ENCODE measurements at regions not wholly inside any gene's neighbourhood (a gene's known extent, or its start where the extent isn't known, plus 50 kb on each side); places are given as distances from the start of the nearest gene placed in this dataset.

DNA sequence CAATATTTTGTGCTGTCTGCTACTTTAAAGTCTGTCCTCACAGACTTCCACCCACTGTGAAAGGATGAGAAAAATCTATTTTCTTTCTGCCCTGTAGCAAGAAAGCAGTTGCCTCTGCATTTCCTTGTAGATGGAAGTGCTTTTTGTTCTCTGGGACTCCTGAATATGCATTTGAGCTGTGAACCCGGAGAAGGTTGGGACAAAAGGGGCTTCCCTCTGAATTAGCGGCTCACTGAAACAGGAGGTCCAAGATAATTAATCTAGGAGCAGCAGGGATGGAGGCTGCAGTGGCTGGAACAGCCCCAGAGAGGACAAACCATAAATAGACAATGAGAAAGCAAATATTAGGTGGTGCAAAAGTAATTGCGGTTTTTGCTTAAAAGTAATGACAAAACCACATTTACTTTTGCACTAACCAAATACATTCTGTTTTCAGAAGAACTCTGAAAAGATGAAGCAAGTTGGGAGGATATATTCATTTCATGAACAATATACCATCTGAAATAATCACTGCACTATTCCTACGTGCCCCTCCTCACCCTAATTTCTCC, 143.4 kb upstream of the KBTBD8 start:
- no peak overlapping the region for H3K4me3 ChIP-seq (ENCODE audit: insufficient read depth, low read length)
- no peaks in the 10 kb centered on the region for H3K36me3 ChIP-seq (ENCODE audit: insufficient read depth, low read length)
- no peaks in the 10 kb centered on the region for H3K27me3 ChIP-seq (ENCODE audit: insufficient read depth, low read length)
- no peaks in the 10 kb centered on the region for H3K79me2 ChIP-seq (ENCODE audit: insufficient read depth, low read length)
- TF ChIP-seq, protein P1, sequence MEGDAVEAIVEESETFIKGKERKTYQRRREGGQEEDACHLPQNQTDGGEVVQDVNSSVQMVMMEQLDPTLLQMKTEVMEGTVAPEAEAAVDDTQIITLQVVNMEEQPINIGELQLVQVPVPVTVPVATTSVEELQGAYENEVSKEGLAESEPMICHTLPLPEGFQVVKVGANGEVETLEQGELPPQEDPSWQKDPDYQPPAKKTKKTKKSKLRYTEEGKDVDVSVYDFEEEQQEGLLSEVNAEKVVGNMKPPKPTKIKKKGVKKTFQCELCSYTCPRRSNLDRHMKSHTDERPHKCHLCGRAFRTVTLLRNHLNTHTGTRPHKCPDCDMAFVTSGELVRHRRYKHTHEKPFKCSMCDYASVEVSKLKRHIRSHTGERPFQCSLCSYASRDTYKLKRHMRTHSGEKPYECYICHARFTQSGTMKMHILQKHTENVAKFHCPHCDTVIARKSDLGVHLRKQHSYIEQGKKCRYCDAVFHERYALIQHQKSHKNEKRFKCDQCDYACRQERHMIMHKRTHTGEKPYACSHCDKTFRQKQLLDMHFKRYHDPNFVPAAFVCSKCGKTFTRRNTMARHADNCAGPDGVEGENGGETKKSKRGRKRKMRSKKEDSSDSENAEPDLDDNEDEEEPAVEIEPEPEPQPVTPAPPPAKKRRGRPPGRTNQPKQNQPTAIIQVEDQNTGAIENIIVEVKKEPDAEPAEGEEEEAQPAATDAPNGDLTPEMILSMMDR (IDR thresholded peaks at IDR 0.05; ENCODE audit: extremely low read depth, low read depth, low read length): no peak
- no peaks in the 10 kb centered on the region for H3K4me1 ChIP-seq (ENCODE audit: insufficient read depth, low read length)
- H4K20me1 ChIP-seq (ENCODE audit: insufficient read depth, low read length): no peaks in the 10 kb centered on the region
- no peak for DNase-seq (ENCODE audit: insufficient read length, low spot score, missing footprints)
- H3K4me2 ChIP-seq (ENCODE audit: insufficient read depth, low read length): no peak overlapping the region
- H2AFZ ChIP-seq (ENCODE audit: low read length): no peak overlapping the region
- no peaks in the 10 kb centered on the region for H3K9me3 ChIP-seq (ENCODE audit: low read depth, low read length)
- H3K27ac ChIP-seq (ENCODE audit: low read depth, low read length): no peak overlapping the region

- H3K9me3 ChIP-seq (ENCODE audit: low read depth, low read length): no peaks in the 10 kb centered on the region
- no peaks in the 10 kb centered on the region for H4K20me1 ChIP-seq (ENCODE audit: insufficient read depth, low read length)
- H3K4me1 ChIP-seq (ENCODE audit: insufficient read depth, low read length): no peaks in the 10 kb centered on the region
- H3K27ac ChIP-seq (ENCODE audit: low read depth, low read length): no peak overlapping the region
- no peak overlapping the region for H3K4me2 ChIP-seq (ENCODE audit: insufficient read depth, low read length)
- H3K27me3 ChIP-seq (ENCODE audit: insufficient read depth, low read length): no peaks in the 10 kb centered on the region
- DNase-seq (ENCODE audit: insufficient read length, low spot score, missing footprints): no peak
- TF ChIP-seq, protein P1 (IDR thresholded peaks at IDR 0.05; ENCODE audit: extremely low read depth, low read depth, low read length): no peak
- no peak overlapping the region for H2AFZ ChIP-seq (ENCODE audit: low read length)
- no peaks in the 10 kb centered on the region for H3K36me3 ChIP-seq (ENCODE audit: insufficient read depth, low read length)
- H3K4me3 ChIP-seq (ENCODE audit: insufficient read depth, low read length): no peak overlapping the region
- H3K79me2 ChIP-seq (ENCODE audit: insufficient read depth, low read length): no peaks in the 10 kb centered on the region
Observed at GRCh38 chr3:66856533-66856932, 141.6 kb upstream of the KBTBD8 start.

GRCh38 chr3:66858656-66859381, 139.3 kb upstream of the KBTBD8 start:
- Histone ChIP-seq H3K4me3 (ENCODE audit: insufficient read depth, low read length) (no peak overlapping the region), H2AFZ (ENCODE audit: low read length) (no peak overlapping the region), H4K20me1 (ENCODE audit: insufficient read depth, low read length) (no peaks in the 10 kb centered on the region), H3K4me2 (ENCODE audit: insufficient read depth, low read length) (no peak overlapping the region), H3K4me1 (ENCODE audit: insufficient read depth, low read length) (no peaks in the 10 kb centered on the region), H3K27ac (ENCODE audit: low read depth, low read length) (no peak overlapping the region), H3K36me3 (ENCODE audit: insufficient read depth, low read length) (no peaks in the 10 kb centered on the region), H3K79me2 (ENCODE audit: insufficient read depth, low read length) (no peaks in the 10 kb centered on the region), H3K27me3 (ENCODE audit: insufficient read depth, low read length) (no peaks in the 10 kb centered on the region), H3K9me3 (ENCODE audit: low read depth, low read length) (no peaks in the 10 kb centered on the region)
- TF ChIP-seq, protein P1 (IDR thresholded peaks at IDR 0.05; ENCODE audit: extremely low read depth, low read depth, low read length): no peak
- no peak for DNase-seq (ENCODE audit: insufficient read length, low spot score, missing footprints)

DNA sequence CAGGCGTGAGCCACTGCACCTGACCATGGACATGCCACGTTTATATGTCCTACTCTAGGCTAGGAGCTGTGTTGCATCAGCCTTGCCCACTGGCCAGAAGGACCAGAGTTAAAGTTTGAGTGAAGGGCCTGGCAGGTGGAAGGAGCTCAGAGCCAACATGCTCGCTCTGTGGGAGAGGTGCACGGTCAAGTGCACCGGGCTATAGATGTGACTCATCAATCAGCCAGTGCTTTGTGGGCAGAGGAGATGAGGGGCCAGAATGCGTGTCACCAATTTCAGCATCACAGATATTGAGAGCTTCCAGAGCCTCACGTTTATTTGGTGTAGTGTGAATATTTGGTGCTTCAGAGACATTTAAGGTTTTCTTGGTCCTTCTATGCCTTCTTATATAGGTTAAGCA, 137.3 kb upstream of the KBTBD8 start:
- no peaks in the 10 kb centered on the region for H3K79me2 ChIP-seq (ENCODE audit: insufficient read depth, low read length)
- no peak for DNase-seq (ENCODE audit: insufficient read length, low spot score, missing footprints)
- H3K4me1 ChIP-seq (ENCODE audit: insufficient read depth, low read length): no peaks in the 10 kb centered on the region
- H3K27me3 ChIP-seq (ENCODE audit: insufficient read depth, low read length): no peaks in the 10 kb centered on the region
- TF ChIP-seq, protein P1 (IDR thresholded peaks at IDR 0.05; ENCODE audit: extremely low read depth, low read depth, low read length): no peak
- H3K4me3 ChIP-seq (ENCODE audit: insufficient read depth, low read length): no peak overlapping the region
- H3K4me2 ChIP-seq (ENCODE audit: insufficient read depth, low read length): no peak overlapping the region
- no peak overlapping the region for H3K27ac ChIP-seq (ENCODE audit: low read depth, low read length)
- no peaks in the 10 kb centered on the region for H3K36me3 ChIP-seq (ENCODE audit: insufficient read depth, low read length)
- no peak overlapping the region for H2AFZ ChIP-seq (ENCODE audit: low read length)
- H3K9me3 ChIP-seq (ENCODE audit: low read depth, low read length): no peaks in the 10 kb centered on the region
- no peaks in the 10 kb centered on the region for H4K20me1 ChIP-seq (ENCODE audit: insufficient read depth, low read length)
